ENCODE measurements at regions not wholly inside any gene's neighbourhood (a gene's known extent, or its start where the extent isn't known, plus 50 kb on each side); places are given as distances from the start of the nearest gene placed in this dataset.

DNA sequence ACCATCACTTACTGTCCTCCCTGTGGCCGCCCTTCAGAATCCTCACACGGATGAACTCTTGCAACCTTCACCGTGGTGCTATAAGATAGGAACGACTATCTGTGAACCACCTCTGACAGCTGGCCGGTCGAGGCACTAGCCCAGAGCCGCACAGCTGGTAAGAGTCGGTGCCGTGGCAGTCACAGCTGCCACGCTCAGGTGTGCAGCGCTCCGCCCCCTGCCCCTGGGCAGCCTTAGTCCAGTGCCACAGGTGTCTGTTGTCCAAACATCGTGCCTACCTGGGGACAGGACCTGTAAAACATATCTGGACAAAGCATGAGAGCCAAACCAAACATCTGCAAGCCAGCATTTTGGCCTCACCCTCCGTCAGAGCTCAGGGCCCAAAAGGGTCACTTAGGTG, 55.3 kb upstream of the SALL3 start:
- DNase-seq: no peak
- in situ Hi-C loops (cut with MboI; ENCODE audit: low pct_ligation_motif_present in 1 of 4, low pct_unique_long_range_greater_than_20kb in 1 of 4, low sequenced_read_pairs in 3 of 4): loop anchor here in 1 of 4 donors (25.0 kb wide), 1 partner anchor 88 kb away; no protein-coding TSS in a partner anchor
- Histone ChIP-seq H3K27me3 (no peaks in the 10 kb centered on the region), H3K4me3 (no peak overlapping the region), H3K4me1 (no peaks in the 10 kb centered on the region), H3K36me3 (no peaks in the 10 kb centered on the region), H3K9me3 (no peaks in the 10 kb centered on the region), H3K27ac (no peak overlapping the region)
- intact Hi-C loops (cut with DNase I; ENCODE audit: low total_unique reads): no loop called here
- TF ChIP-seq POLR2A (IDR thresholded peaks at IDR 0.05) (no peak), EP300 (IDR thresholded peaks at IDR 0.05; ENCODE audit: low read depth) (no peak), POLR2AphosphoS5 (IDR thresholded peaks at IDR 0.05) (no peak)
- TF ChIP-seq, protein P1, sequence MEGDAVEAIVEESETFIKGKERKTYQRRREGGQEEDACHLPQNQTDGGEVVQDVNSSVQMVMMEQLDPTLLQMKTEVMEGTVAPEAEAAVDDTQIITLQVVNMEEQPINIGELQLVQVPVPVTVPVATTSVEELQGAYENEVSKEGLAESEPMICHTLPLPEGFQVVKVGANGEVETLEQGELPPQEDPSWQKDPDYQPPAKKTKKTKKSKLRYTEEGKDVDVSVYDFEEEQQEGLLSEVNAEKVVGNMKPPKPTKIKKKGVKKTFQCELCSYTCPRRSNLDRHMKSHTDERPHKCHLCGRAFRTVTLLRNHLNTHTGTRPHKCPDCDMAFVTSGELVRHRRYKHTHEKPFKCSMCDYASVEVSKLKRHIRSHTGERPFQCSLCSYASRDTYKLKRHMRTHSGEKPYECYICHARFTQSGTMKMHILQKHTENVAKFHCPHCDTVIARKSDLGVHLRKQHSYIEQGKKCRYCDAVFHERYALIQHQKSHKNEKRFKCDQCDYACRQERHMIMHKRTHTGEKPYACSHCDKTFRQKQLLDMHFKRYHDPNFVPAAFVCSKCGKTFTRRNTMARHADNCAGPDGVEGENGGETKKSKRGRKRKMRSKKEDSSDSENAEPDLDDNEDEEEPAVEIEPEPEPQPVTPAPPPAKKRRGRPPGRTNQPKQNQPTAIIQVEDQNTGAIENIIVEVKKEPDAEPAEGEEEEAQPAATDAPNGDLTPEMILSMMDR (IDR thresholded peaks at IDR 0.05): no peak
- 89% methylated on average over 14 of the region's 14 CpGs; no CpG with 5 or more reads in 1 of the 2 donors for WGBS, 2 donors (ENCODE audit: low coverage in 1 of 2)

DNA sequence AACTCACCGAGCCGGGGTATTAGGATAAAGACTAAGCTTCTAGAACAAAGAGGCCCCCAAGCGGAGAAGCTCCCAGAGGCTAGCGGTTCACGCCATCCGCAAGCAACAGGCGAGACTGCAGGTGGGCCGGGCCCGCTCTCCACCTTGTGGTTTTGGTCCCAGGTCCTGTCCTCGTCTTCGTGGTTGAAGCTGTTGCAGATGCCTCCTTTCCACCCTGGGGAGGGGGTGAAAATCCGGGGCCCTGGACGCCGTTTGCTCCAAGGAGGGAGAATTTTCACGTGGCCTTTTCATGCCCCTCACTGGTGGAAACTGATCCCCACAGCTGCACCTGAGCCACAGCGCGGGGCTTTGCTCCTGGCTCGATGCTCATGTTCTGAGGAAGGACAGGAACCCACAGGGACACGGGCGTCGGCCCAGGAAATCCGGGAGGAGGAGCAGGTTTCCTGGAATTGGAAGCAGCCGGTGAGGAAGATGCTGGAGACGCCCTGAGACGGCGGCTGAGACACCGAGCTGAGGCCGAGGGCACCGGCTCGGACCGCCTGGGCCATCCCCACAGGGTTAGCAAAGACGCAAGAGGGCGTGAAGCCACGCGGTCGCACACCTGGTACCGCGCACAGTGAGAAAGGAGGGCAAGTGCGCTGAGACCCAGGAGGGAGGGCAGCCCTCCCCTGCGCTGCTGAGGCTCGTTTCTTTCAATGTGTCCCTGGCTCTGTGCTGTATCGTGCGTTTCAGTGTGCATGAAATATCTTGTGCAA, 54.7 kb upstream of the SALL3 start:
- in situ Hi-C loops (cut with MboI; ENCODE audit: low pct_ligation_motif_present in 1 of 4, low pct_unique_long_range_greater_than_20kb in 1 of 4, low sequenced_read_pairs in 3 of 4): loop anchor here in 1 of 4 donors (25.0 kb wide), 1 partner anchor 87 kb away; no protein-coding TSS in a partner anchor
- 93 to 94% methylated on average over 10 to 43 of the region's 43 CpGs for WGBS, 2 donors (ENCODE audit: low coverage in 1 of 2)

DNA sequence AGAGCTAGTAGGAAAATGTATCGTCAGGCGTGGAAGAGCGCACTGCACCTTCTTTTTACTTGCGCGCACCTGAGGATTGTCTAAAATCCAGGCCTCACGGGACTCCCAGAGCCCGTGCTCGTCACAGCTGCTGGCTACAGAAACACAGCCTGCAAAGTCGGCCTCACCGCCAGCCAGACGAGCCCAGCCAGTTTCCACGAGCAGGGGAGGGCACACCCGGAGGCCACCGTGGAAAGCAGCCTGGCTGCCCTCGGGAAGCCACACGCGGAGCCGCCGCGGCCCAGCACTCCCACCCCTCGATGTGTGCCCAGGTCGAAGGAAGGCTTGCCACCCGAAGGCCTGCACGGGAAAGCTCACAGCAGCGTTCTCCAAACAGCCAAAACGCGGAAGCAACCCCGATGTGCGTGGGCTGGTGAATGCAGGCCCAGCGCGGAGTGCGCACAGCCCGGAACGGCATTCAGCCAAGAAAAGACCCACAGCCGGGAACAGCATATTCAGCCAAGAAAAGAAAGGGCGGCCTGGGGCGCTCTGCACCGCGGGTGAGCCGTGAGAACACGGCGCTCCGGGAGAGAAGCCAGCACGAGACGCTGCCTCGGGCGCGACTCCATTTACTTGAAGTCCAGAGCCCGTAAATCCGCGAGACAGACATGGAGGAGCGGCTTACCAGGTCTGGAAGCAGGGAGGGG, 53.9 kb upstream of the SALL3 start:
- DNase-seq: no peak
- WGBS, 2 donors (ENCODE audit: low coverage in 1 of 2): 93 to 96% methylated on average over 3 to 46 of the region's 52 CpGs
- TF ChIP-seq POLR2A (IDR thresholded peaks at IDR 0.05) (no peak), EP300 (IDR thresholded peaks at IDR 0.05; ENCODE audit: low read depth) (no peak), POLR2AphosphoS5 (IDR thresholded peaks at IDR 0.05) (no peak)
- TF ChIP-seq, protein P1 (IDR thresholded peaks at IDR 0.05): no peak
- Histone ChIP-seq H3K4me1 (no peaks in the 10 kb centered on the region), H3K27me3 (no peaks in the 10 kb centered on the region), H3K27ac (no peak overlapping the region), H3K4me3 (no peak overlapping the region), H3K9me3 (no peaks in the 10 kb centered on the region), H3K36me3 (no peaks in the 10 kb centered on the region)
- intact Hi-C loops (cut with DNase I; ENCODE audit: low total_unique reads) (no loop called here), in situ Hi-C loops (cut with MboI; ENCODE audit: low pct_ligation_motif_present in 1 of 4, low pct_unique_long_range_greater_than_20kb in 1 of 4, low sequenced_read_pairs in 3 of 4) (no loop called here)

More for the DNA sequence above, 54.7 kb upstream of the SALL3 start:
- intact Hi-C loops (cut with DNase I; ENCODE audit: low total_unique reads): no loop called here
- Histone ChIP-seq H3K36me3 (no peaks in the 10 kb centered on the region), H3K4me3 (no peak overlapping the region), H3K9me3 (no peaks in the 10 kb centered on the region), H3K27ac (no peak overlapping the region), H3K27me3 (no peaks in the 10 kb centered on the region), H3K4me1 (no peaks in the 10 kb centered on the region)
- TF ChIP-seq, protein P1 (IDR thresholded peaks at IDR 0.05): no peak
- TF ChIP-seq POLR2A (IDR thresholded peaks at IDR 0.05) (no peak), EP300 (IDR thresholded peaks at IDR 0.05; ENCODE audit: low read depth) (no peak), POLR2AphosphoS5 (IDR thresholded peaks at IDR 0.05) (no peak)
- no peak for DNase-seq

DNA sequence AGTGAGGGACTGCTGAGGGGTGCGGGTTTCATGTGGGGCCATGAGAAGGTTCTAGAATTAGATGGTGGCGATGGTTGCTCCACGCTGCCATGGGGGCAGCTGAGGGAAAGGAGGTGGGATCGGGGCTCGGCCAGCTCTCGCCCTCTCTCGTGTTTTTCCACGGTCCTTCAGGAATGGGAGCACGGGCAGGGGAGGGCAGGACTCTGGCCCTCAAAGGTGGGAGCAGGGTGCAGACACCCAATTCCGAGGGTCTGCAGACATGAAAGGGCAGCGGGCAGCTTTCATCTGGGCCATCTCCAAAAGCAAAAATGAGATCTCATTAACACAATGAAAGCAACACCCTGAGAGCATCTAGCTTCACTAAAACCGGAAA, 53.4 kb upstream of the SALL3 start:
- in situ Hi-C loops (cut with MboI; ENCODE audit: low pct_ligation_motif_present in 1 of 4, low pct_unique_long_range_greater_than_20kb in 1 of 4, low sequenced_read_pairs in 3 of 4) (no loop called here), intact Hi-C loops (cut with DNase I; ENCODE audit: low total_unique reads) (no loop called here)
- no peak for DNase-seq
- H3K27me3 ChIP-seq: no peaks in the 10 kb centered on the region
- TF ChIP-seq, protein P1 (IDR thresholded peaks at IDR 0.05): no peak
- TF ChIP-seq EP300 (IDR thresholded peaks at IDR 0.05; ENCODE audit: low read depth): no peak
- TF ChIP-seq POLR2A (IDR thresholded peaks at IDR 0.05): no peak
- no peak for TF ChIP-seq POLR2AphosphoS5 (IDR thresholded peaks at IDR 0.05)
- 91% methylated on average over 12 of the region's 12 CpGs; no CpG with 5 or more reads in 1 of the 2 donors for WGBS, 2 donors (ENCODE audit: low coverage in 1 of 2)
- no peaks in the 10 kb centered on the region for H3K4me1 ChIP-seq
- no peak overlapping the region for H3K4me3 ChIP-seq
- no peak overlapping the region for H3K27ac ChIP-seq
- H3K36me3 ChIP-seq: no peaks in the 10 kb centered on the region
- no peaks in the 10 kb centered on the region for H3K9me3 ChIP-seq
